Panc1 (cell line): ENCODE measurements at regions not wholly inside any gene's neighbourhood (a gene's known extent, or its start where the extent isn't known, plus 50 kb on each side); places are given as distances from the start of the nearest gene placed in this dataset.

ENCODE experiments used
- ATAC-seq: fragments of 200-7000 bp; cut with Tn5 transposase; 2 replicates; pipeline ENCODE4 v1.9.1; 2020; ENCODE audit warnings: mild to moderate bottlenecking, moderate library complexity
- BruUV-seq: library from RNA; stranded (reverse); fragments of 400-500 nt; replicated peaks from 2 replicates; lab custom pipeline; 2021; lab: Mats Ljungman, UMichigan
- CTCF ChIA-PET: fragments of 300-600 bp; sonication (Branson Sonifier 250); formaldehyde crosslinking; loops from one replicate; lab custom pipeline; 2022; ENCODE audit warnings: antibody characterized with exemption; lab: Charles Lee
- POLR2A ChIA-PET: fragments of 300-600 bp; sonication (Branson Sonifier 250); formaldehyde crosslinking; loops from one replicate; lab custom pipeline; 2022; ENCODE audit warnings: antibody characterized with exemption; lab: Charles Lee
- DNase-seq: peaks from one replicate; pipeline ENCODE4 v3.0.0-alpha.2; 2010; ENCODE audit warnings: low read depth, low spot score
- H3K27ac ChIP-seq: 2 replicates; pipeline ENCODE4 v1.5.1; 2011; ENCODE audit warnings: mild to moderate bottlenecking, low read length, inconsistent platforms
- H3K27me3 ChIP-seq: fragments of 200-500 bp; sonication (Bioruptor generic); 2 replicates; pipeline ENCODE4 v1.6.0; 2014; ENCODE audit warnings: low read length, inconsistent platforms; ENCODE audit not compliant: control insufficient read depth, insufficient read depth
- H3K36me3 ChIP-seq: fragments of 200-500 bp; sonication (Bioruptor generic); 2 replicates; pipeline ENCODE4 v1.5.1; 2014; ENCODE audit warnings: inconsistent platforms, mild to moderate bottlenecking, low read length, moderate library complexity; ENCODE audit not compliant: control insufficient read depth, insufficient read depth
- H3K4me1 ChIP-seq: 2 replicates; pipeline ENCODE4 v1.5.1; 2011; ENCODE audit warnings: inconsistent platforms, mild to moderate bottlenecking, low read length, moderate library complexity; ENCODE audit not compliant: control insufficient read depth, insufficient read depth
- H3K4me3 ChIP-seq, 2 experiments: 2 replicates each; pipeline ENCODE4 v1.5.1; 2011 to 2012; ENCODE audit warnings: low read depth in 2 of 2, low read length in 2 of 2, mild to moderate bottlenecking in 2 of 2, inconsistent platforms in 1 of 2, moderate library complexity in 1 of 2
- H3K9me3 ChIP-seq: fragments of 200-500 bp; sonication (Bioruptor generic); 2 replicates; pipeline ENCODE4 v1.5.1; 2014; ENCODE audit warnings: low read depth, mild to moderate bottlenecking, inconsistent platforms, low read length, moderate library complexity; ENCODE audit not compliant: control insufficient read depth, insufficient read depth
- CTCF ChIP-seq: fragments of 450-650 bp; IDR thresholded peaks from 2 replicates; pipeline ENCODE4 v1.5.1; 2017; ENCODE audit warnings: mild to moderate bottlenecking
- POLR2AphosphoS5 ChIP-seq: IDR thresholded peaks from 2 replicates; pipeline ENCODE4 v1.6.1; 2012; ENCODE audit warnings: mild to moderate bottlenecking, low read depth, low read length, moderate library complexity
- REST ChIP-seq, 2 experiments: IDR thresholded peaks; 2 replicates each; pipeline ENCODE4 v1.6.1; 2011 to 2012; ENCODE audit warnings: low read depth in 2 of 2, control low read depth in 1 of 2, low read length in 1 of 2, mild to moderate bottlenecking in 1 of 2, moderate library complexity in 1 of 2; ENCODE audit not compliant: insufficient read depth in 1 of 2
- SIN3A ChIP-seq: IDR thresholded peaks from 2 replicates; pipeline ENCODE4 v1.6.1; 2012; ENCODE audit warnings: low read depth, mild to moderate bottlenecking, low read length, moderate library complexity, borderline replicate concordance; ENCODE audit not compliant: insufficient read depth
- TCF7L2 ChIP-seq: IDR thresholded peaks from 2 replicates; pipeline ENCODE4 v1.6.1; 2011; ENCODE audit warnings: mild to moderate bottlenecking, low read depth, low read length, inconsistent platforms
- in situ Hi-C: cut with HindIII; loops from 2 replicates; pipeline ENCODE4 v1.10.0; 2016; ENCODE audit warnings: low sequenced_read_pairs, low pct_unique_long_range_greater_than_20kb
- intact Hi-C: fragments of 100-400 bp; cut with micrococcal nuclease; formaldehyde crosslinking; loops from one replicate; pipeline ENCODE4 v1.10.0; 2022; ENCODE audit not compliant: unreplicated experiment

- Histone ChIP-seq H3K9me3 (no peaks in the 10 kb centered on the region), H3K36me3 (no peaks in the 10 kb centered on the region), H3K4me1 (no peaks in the 10 kb centered on the region), H3K27me3 (no peaks in the 10 kb centered on the region), H3K27ac (no peak overlapping the region), H3K4me3 (no peak overlapping the region)
- POLR2A ChIA-PET = no interaction called here
- ATAC-seq (no peak), DNase-seq (no peak)
- no TSS peak for BruUV-seq
- intact Hi-C loops = no loop called here
- in situ Hi-C loops = no loop called here
- no peak for TF ChIP-seq SIN3A
- TF ChIP-seq POLR2AphosphoS5 = no peak
- no peak for TF ChIP-seq CTCF
- no peak for TF ChIP-seq REST (IDR thresholded peaks at IDR 0.05; ENCODE audit: insufficient read depth in 1 of 2, low read depth in 2 of 2, low read length in 1 of 2)
- TF ChIP-seq TCF7L2 = no peak
- CTCF ChIA-PET = no interaction called here
Measured at GRCh38 chrX:82342531-82342930, 1140.6 kb downstream of the SH3BGRL start.

- BruUV-seq = no TSS peak
- no peak for DNase-seq
- no peak for ATAC-seq
- TF ChIP-seq CTCF (no peak), SIN3A (no peak), TCF7L2 (no peak), REST (IDR thresholded peaks at IDR 0.05; ENCODE audit: insufficient read depth in 1 of 2, low read depth in 2 of 2, low read length in 1 of 2) (no peak), POLR2AphosphoS5 (no peak)
- ChIA-PET POLR2A (no interaction called here), CTCF (no interaction called here)
- Histone ChIP-seq H3K27me3 (no peaks in the 10 kb centered on the region), H3K27ac (no peak overlapping the region), H3K9me3 (no peaks in the 10 kb centered on the region), H3K4me3 (no peak overlapping the region), H3K36me3 (no peaks in the 10 kb centered on the region), H3K4me1 (no peaks in the 10 kb centered on the region)
- intact Hi-C loops = no loop called here
- in situ Hi-C loops = no loop called here
Measured at GRCh38 chrX:82362550-82362949, 1145.5 kb upstream of the POU3F4 start.
